ENCODE measurements at regions not wholly inside any gene's neighbourhood (a gene's known extent, or its start where the extent isn't known, plus 50 kb on each side); places are given as distances from the start of the nearest gene placed in this dataset.
A peak's percentile ranks its signal among the peaks of the same experiment; 100 is the strongest.

DNA sequence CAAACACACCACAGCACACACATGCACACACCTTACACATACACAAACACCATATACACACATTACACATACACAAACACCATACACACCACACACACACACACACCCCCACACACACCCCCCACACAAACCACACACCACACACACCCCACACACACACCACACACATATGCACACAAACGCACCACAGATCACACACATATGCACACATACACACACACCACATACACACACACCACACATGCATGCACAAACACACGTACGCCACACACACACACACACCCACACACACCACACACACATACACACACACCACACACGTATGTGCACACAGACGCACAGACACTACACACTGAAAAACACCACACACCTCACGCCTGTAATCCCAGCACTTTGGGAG, 166.0 kb downstream of the AHSP start:
- Histone ChIP-seq H3K4me1 (replicated peaks in 1 of 2) (peaks cover 0 to 2% of the 10 kb centered on the region in 2 donors), H3K4me3 (no peak overlapping the region), H3K27ac (no peak overlapping the region)
- no peak for ATAC-seq (replicated peaks in 6 of 8)
- WGBS, 10 experiments, result 70 to 100% methylated on average over 1 to 2 of the region's 6 CpGs; no CpG with 5 or more reads in 8 of the 10 experiments
- in situ Hi-C loops (cut with MboI; ENCODE audit: low pct_unique_long_range_greater_than_20kb in 2 of 9, low sequenced_read_pairs in 9 of 9, unreplicated experiment in 9 of 9), result loop anchor here in 3 of 9 experiments (25.0 kb wide), 2 partner anchors 156 to 181 kb away; partner anchors contain the start of genes RUSF1 (in 2 of the 3) and AHSP (in 1 of the 3)

DNA sequence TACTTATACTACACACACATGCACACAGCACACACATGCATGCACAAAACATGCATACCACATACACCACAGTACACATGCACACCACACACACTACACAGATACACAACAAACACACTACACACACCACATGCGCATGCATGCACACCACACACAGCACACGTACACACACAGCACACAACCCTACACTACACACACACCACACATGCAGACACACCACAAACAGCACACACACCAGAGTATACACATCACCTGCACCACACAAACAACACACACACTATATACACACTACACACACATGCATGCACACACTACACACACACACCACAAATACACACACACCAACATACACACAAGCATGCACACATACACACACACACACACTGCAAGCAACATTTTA, 166.8 kb downstream of the AHSP start:
- Histone ChIP-seq H3K4me1 (replicated peaks in 1 of 2) (peaks cover 0 to 2% of the 10 kb centered on the region in 2 donors), H3K27ac (no peak overlapping the region), H3K4me3 (no peak overlapping the region)
- no peak for ATAC-seq (replicated peaks in 6 of 8)
- WGBS, 10 experiments, result 75% methylated on average over 2 of the region's 2 CpGs; no CpG with 5 or more reads in 9 of the 10 experiments
- in situ Hi-C loops (cut with MboI; ENCODE audit: low pct_unique_long_range_greater_than_20kb in 2 of 9, low sequenced_read_pairs in 9 of 9, unreplicated experiment in 9 of 9), result loop anchor here in 3 of 9 experiments (25.0 kb wide), 2 partner anchors 157 to 182 kb away; partner anchors contain the start of genes RUSF1 (in 2 of the 3) and AHSP (in 1 of the 3)

DNA sequence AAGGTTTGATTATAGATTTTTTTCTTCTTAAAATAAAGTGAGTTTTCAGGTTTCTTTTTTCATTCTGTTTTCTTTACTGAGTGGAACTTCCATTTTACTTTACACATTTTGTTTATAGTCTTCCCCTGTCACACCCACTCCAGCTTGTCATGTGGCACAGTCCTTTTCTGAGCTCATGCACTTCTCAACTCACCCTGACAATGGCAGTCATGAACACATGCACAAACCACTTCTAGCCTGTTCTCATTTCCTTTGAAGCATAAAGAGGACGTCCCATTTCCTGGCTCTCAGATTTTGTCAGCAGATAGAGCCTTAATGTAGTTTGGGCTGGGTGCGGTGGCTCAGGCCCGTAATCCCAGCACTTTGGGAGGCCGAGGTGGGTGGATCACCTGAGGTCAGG, 168.0 kb downstream of the AHSP start:
- peak in 6 of 8 experiments; percentile 10 to 69 (median 40) for ATAC-seq (replicated peaks in 6 of 8)
- in situ Hi-C loops (cut with MboI; ENCODE audit: low pct_unique_long_range_greater_than_20kb in 2 of 9, low sequenced_read_pairs in 9 of 9, unreplicated experiment in 9 of 9), result loop anchor here in 3 of 9 experiments (25.0 kb wide), 2 partner anchors 158 to 183 kb away; partner anchors contain the start of genes RUSF1 (in 2 of the 3) and AHSP (in 1 of the 3)

DNA sequence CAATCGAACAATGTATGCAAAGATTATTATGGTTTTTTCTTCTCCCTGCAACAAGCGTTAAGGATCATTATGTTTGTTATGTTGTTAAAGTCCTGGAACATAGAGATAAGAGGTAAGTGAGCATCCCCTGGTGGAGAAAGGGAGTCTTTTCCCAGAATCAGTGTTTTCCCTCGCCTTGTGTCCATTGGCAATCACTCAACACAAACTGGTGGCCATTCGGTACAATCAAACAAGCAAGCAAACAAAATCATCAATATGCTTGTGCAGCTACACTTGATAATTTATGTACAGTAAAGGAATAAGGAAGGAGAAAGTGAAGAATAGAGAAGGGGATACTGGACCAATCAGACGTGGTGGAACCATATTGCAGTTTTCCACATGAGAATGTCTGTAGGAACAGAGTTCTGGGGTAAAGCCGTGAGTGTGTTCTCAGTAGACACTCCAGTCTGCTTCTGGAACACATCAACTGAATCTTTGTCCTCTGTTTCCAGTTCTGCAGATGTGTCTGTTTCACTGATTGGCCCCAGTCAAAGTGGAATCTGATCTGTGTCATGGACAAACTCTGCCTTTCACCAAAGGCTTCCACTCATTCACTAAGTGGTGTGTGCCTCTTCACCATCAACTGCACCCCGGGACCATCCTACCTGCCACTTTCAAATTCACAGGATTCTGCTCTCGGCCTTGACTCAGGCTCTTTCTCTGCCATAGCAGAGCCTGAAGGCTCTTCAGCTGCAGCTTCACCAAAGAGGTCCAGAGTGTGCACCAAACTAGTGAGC, 169.5 kb downstream of the AHSP start:
- in situ Hi-C loops (cut with MboI; ENCODE audit: low pct_unique_long_range_greater_than_20kb in 2 of 9, low sequenced_read_pairs in 9 of 9, unreplicated experiment in 9 of 9), result loop anchor here in 3 of 9 experiments (25.0 kb wide), 2 partner anchors 160 to 185 kb away; partner anchors contain the start of genes RUSF1 (in 2 of the 3) and AHSP (in 1 of the 3)
- H3K4me3 ChIP-seq, result no peak overlapping the region
- H3K27ac ChIP-seq, result no peak overlapping the region
- 3 to 36% (median 9%) methylated on average over 2 to 8 of the region's 8 CpGs; no CpG with 5 or more reads in 1 of the 10 experiments for WGBS, 10 experiments
- peak in 3 of 8 experiments; percentile 34 to 63 (median 35) for ATAC-seq (replicated peaks in 6 of 8)
- peaks cover 5 to 9% of the 10 kb centered on the region in 2 donors for H3K4me1 ChIP-seq (replicated peaks in 1 of 2)

More for the DNA sequence above, 168.0 kb downstream of the AHSP start:
- WGBS, 10 experiments, result 0 to 50% (median 20%) methylated on average over 1 to 4 of the region's 4 CpGs; no CpG with 5 or more reads in 1 of the 10 experiments
- Histone ChIP-seq H3K27ac (no peak overlapping the region), H3K4me1 (replicated peaks in 1 of 2) (peaks cover 0 to 2% of the 10 kb centered on the region in 2 donors), H3K4me3 (no peak overlapping the region)

DNA sequence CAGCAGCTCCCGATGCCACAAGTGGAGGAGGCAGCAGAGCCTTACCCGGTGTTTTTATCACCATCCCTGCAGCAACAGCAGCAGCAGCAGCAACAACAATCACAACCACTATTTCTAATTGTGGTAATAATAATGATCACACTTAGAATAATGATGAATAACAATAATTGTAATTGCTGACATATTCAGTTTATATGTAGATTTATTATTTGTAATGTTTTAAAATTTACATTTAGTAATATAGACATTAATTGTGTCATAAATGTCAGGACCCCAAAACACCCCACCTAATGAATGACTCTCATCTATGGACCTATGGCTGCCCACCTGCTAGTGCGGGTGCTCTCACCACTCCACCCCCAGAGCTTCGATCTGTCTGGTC, 170.0 kb downstream of the AHSP start:
- Histone ChIP-seq H3K4me1 (replicated peaks in 1 of 2) (peaks cover 5 to 9% of the 10 kb centered on the region in 2 donors), H3K4me3 (no peak overlapping the region), H3K27ac (no peak overlapping the region)
- 19 to 83% (median 57%) methylated on average over 1 to 4 of the region's 4 CpGs; no CpG with 5 or more reads in 2 of the 10 experiments for WGBS, 10 experiments
- in situ Hi-C loops (cut with MboI; ENCODE audit: low pct_unique_long_range_greater_than_20kb in 2 of 9, low sequenced_read_pairs in 9 of 9, unreplicated experiment in 9 of 9), result loop anchor here in 3 of 9 experiments (25.0 kb wide), 2 partner anchors 160 to 185 kb away; partner anchors contain the start of genes RUSF1 (in 2 of the 3) and AHSP (in 1 of the 3)
- no peak for ATAC-seq (replicated peaks in 6 of 8)

DNA sequence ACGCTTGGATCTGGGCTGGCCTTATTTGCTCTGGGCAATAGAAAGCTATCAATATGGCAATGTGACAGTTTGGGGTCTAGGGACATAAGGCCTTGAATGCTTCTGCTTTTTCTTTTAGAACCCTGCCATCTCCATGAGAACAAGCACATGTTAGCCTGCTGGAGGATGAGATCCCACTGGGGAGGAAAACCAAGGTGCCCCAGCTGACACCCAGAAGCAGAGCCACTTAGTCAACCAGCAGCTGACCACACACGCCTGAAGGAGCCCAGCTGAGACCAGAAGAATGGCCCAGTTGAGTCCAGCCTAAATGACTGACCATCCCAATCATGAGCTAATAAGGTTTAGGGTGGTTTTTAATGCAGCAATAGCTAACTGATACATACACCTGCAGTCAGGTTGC, 171.2 kb downstream of the AHSP start:
- WGBS, 10 experiments, result 0 to 80% (median 40%) methylated on average over 1 to 2 of the region's 2 CpGs; no CpG with 5 or more reads in 5 of the 10 experiments
- Histone ChIP-seq H3K4me3 (no peak overlapping the region), H3K4me1 (replicated peaks in 1 of 2) (peaks cover 5 to 9% of the 10 kb centered on the region in 2 donors), H3K27ac (no peak overlapping the region)
- no peak for ATAC-seq (replicated peaks in 6 of 8)
- in situ Hi-C loops (cut with MboI; ENCODE audit: low pct_unique_long_range_greater_than_20kb in 2 of 9, low sequenced_read_pairs in 9 of 9, unreplicated experiment in 9 of 9), result loop anchor here in 3 of 9 experiments (25.0 kb wide), 2 partner anchors 162 to 187 kb away; partner anchors contain the start of genes RUSF1 (in 2 of the 3) and AHSP (in 1 of the 3)

DNA sequence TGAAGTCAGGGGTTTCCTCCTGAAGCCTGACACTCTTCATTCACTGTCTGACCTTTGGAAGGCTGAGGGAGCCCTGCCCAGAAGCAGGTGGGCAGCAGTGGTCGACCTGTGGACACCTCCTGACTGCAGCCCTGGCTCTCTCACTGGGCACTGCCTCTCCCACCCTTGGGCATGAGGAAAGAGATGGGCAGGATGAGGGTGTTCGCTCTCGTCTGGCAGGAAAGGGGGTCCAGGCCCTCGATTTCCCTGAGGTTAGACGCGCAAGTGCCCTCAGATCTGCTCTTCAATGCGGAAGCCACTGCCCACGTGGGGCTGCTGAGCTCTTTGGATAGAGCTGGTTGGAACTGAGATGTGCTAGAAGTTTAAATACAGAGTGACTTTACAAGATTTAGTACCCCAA, 171.9 kb downstream of the AHSP start:
- ATAC-seq (replicated peaks in 6 of 8), result no peak
- WGBS, 10 experiments, result 0 to 76% (median 64%) methylated on average over 1 to 7 of the region's 8 CpGs; no CpG with 5 or more reads in 3 of the 10 experiments
- Histone ChIP-seq H3K4me3 (no peak overlapping the region), H3K27ac (no peak overlapping the region), H3K4me1 (replicated peaks in 1 of 2) (peaks cover 5 to 9% of the 10 kb centered on the region in 2 donors)
- in situ Hi-C loops (cut with MboI; ENCODE audit: low pct_unique_long_range_greater_than_20kb in 2 of 9, low sequenced_read_pairs in 9 of 9, unreplicated experiment in 9 of 9), result loop anchor here in 3 of 9 experiments (25.0 kb wide), 2 partner anchors 162 to 187 kb away; partner anchors contain the start of genes RUSF1 (in 2 of the 3) and AHSP (in 1 of the 3)

DNA sequence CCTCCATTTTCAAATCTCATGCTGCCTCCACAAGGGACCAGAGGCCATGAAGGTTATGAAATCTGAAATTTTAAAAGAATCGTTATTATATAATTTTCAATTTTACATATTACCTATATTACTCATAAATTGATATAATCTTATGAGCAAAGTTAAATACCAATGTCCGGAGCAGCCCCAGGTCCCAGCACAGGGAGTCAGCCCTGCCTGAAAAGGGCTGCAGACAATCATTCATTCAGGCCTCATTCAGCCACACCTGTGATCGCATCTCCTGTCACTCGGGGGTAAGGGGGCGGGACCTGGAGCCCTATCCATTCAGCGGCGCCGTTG, 172.5 kb downstream of the AHSP start:
- in situ Hi-C loops (cut with MboI; ENCODE audit: low pct_unique_long_range_greater_than_20kb in 2 of 9, low sequenced_read_pairs in 9 of 9, unreplicated experiment in 9 of 9), result no loop called here
- Histone ChIP-seq H3K4me3 (peak overlapping the region; percentile 55 to 97 (median 73)), H3K27ac (no peak overlapping the region), H3K4me1 (replicated peaks in 1 of 2) (peaks cover 5 to 9% of the 10 kb centered on the region in 2 donors)
- WGBS, 10 experiments, result 7 to 57% (median 36%) methylated on average over 1 to 3 of the region's 8 CpGs; no CpG with 5 or more reads in 1 of the 10 experiments
- ATAC-seq (replicated peaks in 6 of 8), result peak; percentile 81 to 99 (median 98)

DNA sequence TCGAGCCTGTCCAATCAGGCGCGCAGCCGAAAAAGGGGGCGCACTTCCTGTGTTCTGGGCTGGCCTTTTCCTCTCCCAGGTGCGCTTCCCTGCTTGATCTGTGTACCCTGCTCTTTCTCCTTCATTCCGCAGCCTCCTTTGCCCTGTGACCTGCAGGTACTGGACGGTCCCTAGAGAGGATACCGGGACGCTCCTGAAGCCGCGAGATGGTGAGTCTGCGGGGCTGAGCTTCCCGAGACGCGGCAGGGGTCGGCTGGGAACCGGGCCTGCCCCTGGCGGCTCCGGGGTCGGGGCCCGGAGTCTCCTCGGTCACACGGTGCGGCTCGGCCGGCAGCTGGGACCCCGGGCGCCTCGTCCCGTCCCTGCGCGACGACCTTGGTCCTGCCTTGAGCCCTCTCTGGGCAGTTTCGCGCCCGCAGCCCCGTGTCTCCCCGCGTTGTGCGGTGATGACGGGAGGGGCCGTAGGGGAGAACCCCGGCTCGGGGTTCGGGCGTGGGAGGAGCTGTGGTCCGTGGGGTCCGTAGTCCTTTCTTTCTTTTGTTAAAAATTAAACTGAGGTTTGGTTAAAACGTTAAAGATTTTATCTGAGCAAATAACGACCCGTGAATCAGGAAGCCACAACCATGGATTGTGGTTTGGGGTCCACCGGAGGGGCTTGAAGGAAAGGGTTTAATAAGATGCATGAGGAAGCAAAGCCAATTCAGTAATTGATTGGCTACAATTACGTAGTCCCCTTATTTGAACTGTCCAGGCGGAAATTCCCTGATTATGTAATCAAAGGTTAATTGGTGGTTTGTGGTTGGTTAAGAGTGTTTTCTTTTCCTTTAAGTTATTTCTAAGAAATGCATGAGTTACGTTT, 172.8 kb upstream of the ZNF267 start:
- Histone ChIP-seq H3K27ac (no peak overlapping the region), H3K4me3 (peak overlapping the region; percentile 55 to 97 (median 73)), H3K4me1 (replicated peaks in 1 of 2) (peaks cover 5 to 9% of the 10 kb centered on the region in 2 donors)
- 0 to 20% (median 9%) methylated on average over 1 to 28 of the region's 56 CpGs; no CpG with 5 or more reads in 1 of the 10 experiments for WGBS, 10 experiments
- ATAC-seq (replicated peaks in 6 of 8), result peak; percentile 51 to 63 (median 58)
- in situ Hi-C loops (cut with MboI; ENCODE audit: low pct_unique_long_range_greater_than_20kb in 2 of 9, low sequenced_read_pairs in 9 of 9, unreplicated experiment in 9 of 9), result no loop called here

DNA sequence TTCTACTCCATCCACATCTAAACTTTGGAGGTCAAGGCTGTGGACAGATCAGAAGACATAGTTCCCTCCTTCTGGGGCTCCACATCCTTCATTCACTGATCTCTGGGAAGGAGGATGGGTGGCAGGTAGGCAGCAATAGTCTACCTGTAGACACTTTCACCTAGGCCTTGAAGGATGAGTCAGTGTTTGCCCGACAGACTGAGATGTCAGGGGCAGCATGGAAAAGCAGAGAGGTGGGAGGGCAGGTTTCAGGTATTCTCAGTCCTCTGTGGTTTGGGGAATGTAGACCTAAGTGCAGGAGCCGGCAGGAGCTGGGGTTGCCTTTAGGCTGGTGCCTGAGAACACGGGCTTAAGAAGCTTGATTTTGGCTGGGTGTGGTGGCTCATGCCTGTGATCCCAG, 171.9 kb upstream of the ZNF267 start:
- Histone ChIP-seq H3K4me1 (replicated peaks in 1 of 2) (peaks cover 5 to 8% of the 10 kb centered on the region in 2 donors), H3K4me3 (no peak overlapping the region)

DNA sequence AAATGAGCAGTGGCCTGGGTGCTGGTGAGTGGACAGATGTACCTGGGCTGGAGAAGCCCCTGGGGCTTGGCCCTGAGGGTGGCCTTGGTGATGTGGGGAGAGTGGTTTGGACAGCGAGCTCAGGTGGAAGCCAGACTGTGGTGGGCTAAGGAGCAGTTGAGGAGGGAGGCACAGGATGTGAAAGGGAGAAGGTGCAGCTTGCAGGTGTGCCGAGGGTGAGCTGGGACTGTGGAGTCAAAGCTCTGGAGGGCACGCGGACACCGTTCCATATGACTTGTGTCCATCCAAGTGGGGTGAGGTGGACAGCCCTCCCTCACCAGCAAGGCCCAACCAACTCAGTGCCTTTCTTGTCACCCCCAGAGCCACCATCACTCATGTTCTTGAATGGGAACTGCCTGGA, 170.8 kb upstream of the ZNF267 start:
- 70 to 100% (median 96%) methylated on average over 1 to 4 of the region's 5 CpGs; no CpG with 5 or more reads in 5 of the 10 experiments for WGBS, 10 experiments
- no peak for ATAC-seq (replicated peaks in 6 of 8)
- H3K27ac ChIP-seq, result no peak overlapping the region
- peaks cover 5 to 7% of the 10 kb centered on the region in 2 donors for H3K4me1 ChIP-seq (replicated peaks in 1 of 2)
- H3K4me3 ChIP-seq, result no peak overlapping the region
- in situ Hi-C loops (cut with MboI; ENCODE audit: low pct_unique_long_range_greater_than_20kb in 2 of 9, low sequenced_read_pairs in 9 of 9, unreplicated experiment in 9 of 9), result no loop called here

More for the DNA sequence above, 171.9 kb upstream of the ZNF267 start:
- 78 to 100% methylated on average over 1 to 2 of the region's 3 CpGs; no CpG with 5 or more reads in 8 of the 10 experiments for WGBS, 10 experiments
- H3K27ac ChIP-seq, result no peak overlapping the region
- ATAC-seq (replicated peaks in 6 of 8), result no peak
- in situ Hi-C loops (cut with MboI; ENCODE audit: low pct_unique_long_range_greater_than_20kb in 2 of 9, low sequenced_read_pairs in 9 of 9, unreplicated experiment in 9 of 9), result no loop called here

DNA sequence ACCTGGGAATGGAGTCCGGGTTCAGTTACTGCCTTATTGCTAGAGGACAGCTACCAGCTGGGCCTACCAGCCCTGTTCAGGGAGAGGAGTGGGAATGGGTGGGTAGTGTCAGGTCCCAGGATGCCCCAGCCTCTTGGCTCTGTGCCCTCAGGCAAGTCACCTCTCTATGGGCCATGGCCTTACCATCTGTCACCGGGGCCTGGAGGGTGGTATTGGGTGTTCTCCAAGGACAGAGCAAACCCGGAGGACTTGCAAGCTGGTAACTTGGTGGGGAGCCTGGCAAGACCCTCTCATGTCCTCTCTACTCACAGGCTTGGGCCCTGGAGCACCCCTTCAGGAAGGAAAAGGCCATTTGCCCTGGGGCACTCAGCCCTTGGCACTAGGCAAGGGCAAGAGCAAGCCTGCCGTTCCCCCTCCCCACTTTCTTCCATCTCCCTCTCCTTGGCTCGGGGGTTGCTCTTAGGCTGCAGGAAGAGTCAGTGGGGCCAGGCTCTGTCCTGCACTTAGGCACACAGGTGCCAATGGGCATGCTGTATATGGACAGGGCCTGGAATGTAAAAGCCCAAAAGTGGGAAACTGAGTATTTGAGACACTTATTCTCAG, 170.0 kb upstream of the ZNF267 start:
- in situ Hi-C loops (cut with MboI; ENCODE audit: low pct_unique_long_range_greater_than_20kb in 2 of 9, low sequenced_read_pairs in 9 of 9, unreplicated experiment in 9 of 9), result no loop called here

More for the DNA sequence above, 170.0 kb upstream of the ZNF267 start:
- Histone ChIP-seq H3K4me1 (replicated peaks in 1 of 2) (peaks cover 5 to 7% of the 10 kb centered on the region in 2 donors), H3K27ac (no peak overlapping the region), H3K4me3 (no peak overlapping the region)
- ATAC-seq (replicated peaks in 6 of 8), result no peak
- WGBS, 10 experiments, result 83 to 100% (median 96%) methylated on average over 1 to 2 of the region's 5 CpGs; no CpG with 5 or more reads in 6 of the 10 experiments
